MM.1S (cell line): ENCODE measurements at regions not wholly inside any gene's neighbourhood (a gene's known extent, or its start where the extent isn't known, plus 50 kb on each side); places are given as distances from the start of the nearest gene placed in this dataset.
A peak's percentile ranks its signal among the peaks of the same experiment; 100 is the strongest.

Source experiments
- DNase-seq: peaks from one replicate; pipeline ENCODE4 v3.0.0-alpha.2; 2015
- H2AFZ ChIP-seq: fragments of 300-600 bp; sonication (generic); 2 replicates; pipeline ENCODE4 v1.6.0; 2016; ENCODE audit warnings: antibody characterized with exemption, low read length
- H3F3A ChIP-seq: fragments of 300-600 bp; sonication (generic); 2 replicates; pipeline ENCODE4 v1.6.1; 2016; ENCODE audit warnings: mild to moderate bottlenecking, antibody characterized with exemption, low read length, moderate library complexity, mixed read lengths; ENCODE audit not compliant: insufficient read depth
- H3K27ac ChIP-seq: fragments of 300-600 bp; sonication (generic); 2 replicates; pipeline ENCODE4 v1.5.1; 2016; ENCODE audit warnings: mild to moderate bottlenecking, low read length
- H3K27me3 ChIP-seq: fragments of 300-600 bp; sonication (generic); replicated peaks from 2 replicates; pipeline ENCODE4 v1.6.0; 2016; ENCODE audit warnings: low read length; ENCODE audit not compliant: insufficient read depth
- H3K36me3 ChIP-seq: fragments of 300-600 bp; sonication (generic); replicated peaks from 2 replicates; pipeline ENCODE4 v1.6.1; 2016; ENCODE audit warnings: mild to moderate bottlenecking, low read length, mixed read lengths; ENCODE audit not compliant: insufficient read depth
- H3K4me1 ChIP-seq: fragments of 300-600 bp; sonication (generic); 2 replicates; pipeline ENCODE4 v1.6.1; 2016; ENCODE audit warnings: low read length, mixed read lengths
- H3K4me2 ChIP-seq: fragments of 300-600 bp; sonication (generic); 2 replicates; pipeline ENCODE4 v1.6.0; 2016; ENCODE audit warnings: low read depth, low read length
- H3K4me3 ChIP-seq: fragments of 300-600 bp; sonication (generic); 2 replicates; pipeline ENCODE4 v1.5.1; 2016; ENCODE audit warnings: low read length, mixed read lengths
- H3K79me2 ChIP-seq: fragments of 300-600 bp; sonication (generic); 2 replicates; pipeline ENCODE4 v1.6.1; 2016; ENCODE audit warnings: mixed run types, low read length, mixed read lengths
- H3K9ac ChIP-seq: fragments of 300-600 bp; sonication (generic); 2 replicates; pipeline ENCODE4 v1.6.1; 2016; ENCODE audit warnings: low read length, mixed read lengths
- H3K9me2 ChIP-seq: fragments of 300-600 bp; sonication (generic); replicated peaks from 2 replicates; pipeline ENCODE4 v1.6.1; 2016; ENCODE audit warnings: mild to moderate bottlenecking, low read length, mixed read lengths; ENCODE audit not compliant: insufficient read depth
- H3K9me3 ChIP-seq: fragments of 300-600 bp; sonication (generic); replicated peaks from 2 replicates; pipeline ENCODE4 v1.6.1; 2016; ENCODE audit warnings: mild to moderate bottlenecking, low read length, mixed read lengths; ENCODE audit not compliant: insufficient read depth
- H4K20me1 ChIP-seq: fragments of 300-600 bp; sonication (generic); 2 replicates; pipeline ENCODE4 v1.6.1; 2016; ENCODE audit warnings: mild to moderate bottlenecking, low read length, moderate library complexity, mixed read lengths; ENCODE audit not compliant: insufficient read depth
- CTCF ChIP-seq: fragments of 300-600 bp; sonication (generic); IDR thresholded peaks from 2 replicates; pipeline ENCODE4 v1.5.1; 2016; ENCODE audit warnings: antibody characterized with exemption, low read length, mixed read lengths
- EZH2 ChIP-seq: fragments of 300-600 bp; sonication (generic); optimal IDR thresholded peaks from 2 replicates; pipeline ENCODE3; 2017; ENCODE audit warnings: low read depth, mild to moderate bottlenecking, antibody characterized with exemption, low read length, mixed read lengths
- EZH2phosphoT487 ChIP-seq: fragments of 300-600 bp; sonication (generic); IDR thresholded peaks from 2 replicates; pipeline ENCODE4 v1.6.1; 2018; ENCODE audit warnings: antibody characterized with exemption, low read length

- Histone ChIP-seq H3K4me3 (peak overlapping the region; percentile 36; the same call in 1 of the 2 replicates), H3K4me1 (peaks cover 67% of the 10 kb centered on the region), H3K27me3 (no peaks in the 10 kb centered on the region), H2AFZ (no peak overlapping the region), H3K4me2 (peak overlapping the region; percentile 81), H4K20me1 (no peaks in the 10 kb centered on the region), H3K9ac (peak overlapping the region; percentile 23; the same call in 1 of the 2 replicates), H3F3A (peaks cover 27% of the 10 kb centered on the region), H3K9me3 (no peaks in the 10 kb centered on the region), H3K36me3 (no peaks in the 10 kb centered on the region), H3K79me2 (peaks cover 72% of the 10 kb centered on the region), H3K27ac (peak overlapping the region; percentile 56; the same call in 1 of the 2 replicates), H3K9me2 (no peaks in the 10 kb centered on the region)
- no peak for DNase-seq
- no peak for TF ChIP-seq EZH2phosphoT487
- TF ChIP-seq CTCF, result no peak
- TF ChIP-seq EZH2, result no peak
These were observed 124.7 kb upstream of the DST start for GRCh38 chr6:56767435-56767834.

GRCh38 chr6:56766806-56767178, 124.1 kb upstream of the DST start:
- H3K79me2 ChIP-seq, result peaks cover 70% of the 10 kb centered on the region
- H3K4me3 ChIP-seq, result no peak overlapping the region
- H3K4me2 ChIP-seq, result peak overlapping the region; percentile 79; the same call in 1 of the 2 replicates
- no peaks in the 10 kb centered on the region for H3K36me3 ChIP-seq
- peaks cover 27% of the 10 kb centered on the region for H3F3A ChIP-seq
- H3K9me2 ChIP-seq, result no peaks in the 10 kb centered on the region
- TF ChIP-seq CTCF, result no peak
- no peak for TF ChIP-seq EZH2phosphoT487
- TF ChIP-seq EZH2, result no peak
- H3K27me3 ChIP-seq, result no peaks in the 10 kb centered on the region
- H3K9me3 ChIP-seq, result no peaks in the 10 kb centered on the region
- H3K27ac ChIP-seq, result peak overlapping the region; percentile 55; the same call in 1 of the 2 replicates
- H3K4me1 ChIP-seq, result peaks cover 64% of the 10 kb centered on the region
- DNase-seq, result peak; percentile 96
- no peak overlapping the region for H3K9ac ChIP-seq
- H2AFZ ChIP-seq, result no peak overlapping the region
- H4K20me1 ChIP-seq, result no peaks in the 10 kb centered on the region

- H3K9me2 ChIP-seq, result no peaks in the 10 kb centered on the region
- H4K20me1 ChIP-seq, result no peaks in the 10 kb centered on the region
- H3K9ac ChIP-seq, result no peak overlapping the region
- no peak overlapping the region for H2AFZ ChIP-seq
- H3K9me3 ChIP-seq, result no peaks in the 10 kb centered on the region
- H3K36me3 ChIP-seq, result no peaks in the 10 kb centered on the region
- peaks cover 61% of the 10 kb centered on the region for H3K4me1 ChIP-seq
- H3K79me2 ChIP-seq, result peaks cover 72% of the 10 kb centered on the region
- TF ChIP-seq EZH2phosphoT487, result no peak
- no peak for TF ChIP-seq CTCF
- TF ChIP-seq EZH2, result no peak
- peak overlapping the region; percentile 55; the same call in 1 of the 2 replicates for H3K27ac ChIP-seq
- no peak overlapping the region for H3K4me3 ChIP-seq
- H3F3A ChIP-seq, result peaks cover 27% of the 10 kb centered on the region
- DNase-seq, result no peak
- H3K27me3 ChIP-seq, result no peaks in the 10 kb centered on the region
- no peak overlapping the region for H3K4me2 ChIP-seq
These were observed 123.6 kb upstream of the DST start for GRCh38 chr6:56766139-56766805.
